ENCODE measurements at regions not wholly inside any gene's neighbourhood (a gene's known extent, or its start where the extent isn't known, plus 50 kb on each side); places are given as distances from the start of the nearest gene placed in this dataset.

DNA sequence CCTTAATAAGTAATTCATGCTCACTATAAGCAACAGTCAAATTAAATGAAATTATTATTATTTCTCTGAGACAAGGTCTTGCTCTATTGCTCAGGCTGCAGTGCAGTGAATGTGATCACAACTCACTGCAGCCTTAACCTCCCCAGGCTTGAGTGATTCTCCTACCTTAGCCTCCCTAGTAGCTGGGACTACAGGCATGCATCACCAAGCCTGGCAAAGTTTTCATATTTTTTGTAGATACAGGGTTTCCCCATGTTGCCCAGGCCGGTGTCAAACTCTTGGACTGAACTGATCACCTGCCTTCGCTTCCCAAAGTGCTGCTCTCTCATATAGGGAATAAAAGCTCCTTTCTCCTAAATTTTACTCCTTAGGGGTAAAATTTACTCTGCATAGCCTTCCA, 74.9 kb upstream of the GAREM1 start:
- H3K36me3 ChIP-seq (ENCODE audit: insufficient read depth, low read length): no peaks in the 10 kb centered on the region
- Mint-ChIP-seq H3K4me3 (no peak overlapping the region), H3K4me1 (ENCODE audit: low read depth) (no peaks in the 10 kb centered on the region), H3K27ac (no peak overlapping the region), H3K36me3 (ENCODE audit: low read depth) (no peaks in the 10 kb centered on the region), H3K9me3 (no peaks in the 10 kb centered on the region), H3K27me3 (peaks cover 21% of the 10 kb centered on the region)
- ATAC-seq (ENCODE audit: poor library complexity) (no peak), DNase-seq (no peak)
- intact Hi-C loops (cut with DNase I, micrococcal nuclease): loop anchor here in 1 of 2 experiments (5.0 kb wide), 1 partner anchor 258 kb away; no protein-coding TSS in a partner anchor
- TF ChIP-seq, protein P1, sequence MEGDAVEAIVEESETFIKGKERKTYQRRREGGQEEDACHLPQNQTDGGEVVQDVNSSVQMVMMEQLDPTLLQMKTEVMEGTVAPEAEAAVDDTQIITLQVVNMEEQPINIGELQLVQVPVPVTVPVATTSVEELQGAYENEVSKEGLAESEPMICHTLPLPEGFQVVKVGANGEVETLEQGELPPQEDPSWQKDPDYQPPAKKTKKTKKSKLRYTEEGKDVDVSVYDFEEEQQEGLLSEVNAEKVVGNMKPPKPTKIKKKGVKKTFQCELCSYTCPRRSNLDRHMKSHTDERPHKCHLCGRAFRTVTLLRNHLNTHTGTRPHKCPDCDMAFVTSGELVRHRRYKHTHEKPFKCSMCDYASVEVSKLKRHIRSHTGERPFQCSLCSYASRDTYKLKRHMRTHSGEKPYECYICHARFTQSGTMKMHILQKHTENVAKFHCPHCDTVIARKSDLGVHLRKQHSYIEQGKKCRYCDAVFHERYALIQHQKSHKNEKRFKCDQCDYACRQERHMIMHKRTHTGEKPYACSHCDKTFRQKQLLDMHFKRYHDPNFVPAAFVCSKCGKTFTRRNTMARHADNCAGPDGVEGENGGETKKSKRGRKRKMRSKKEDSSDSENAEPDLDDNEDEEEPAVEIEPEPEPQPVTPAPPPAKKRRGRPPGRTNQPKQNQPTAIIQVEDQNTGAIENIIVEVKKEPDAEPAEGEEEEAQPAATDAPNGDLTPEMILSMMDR (IDR thresholded peaks at IDR 0.05): no peak
- H3K27ac ChIP-seq (ENCODE audit: low read depth in 1 of 2, low read length in 2 of 2): no peak overlapping the region
- H3K9me3 ChIP-seq (ENCODE audit: control insufficient read depth in 1 of 2, insufficient read depth in 1 of 2, low read length in 2 of 2): no peaks in the 10 kb centered on the region
- ChIA-PET CTCF (interaction anchor here (1.0 kb wide), 1 partner anchor 388 kb away, joined by 3 read pairs; no protein-coding TSS in a partner anchor), POLR2A (no interaction called here)
- no peaks in the 10 kb centered on the region for H3K4me1 ChIP-seq (ENCODE audit: insufficient read depth, low read length)
- H3K4me3 ChIP-seq (ENCODE audit: low read length): no peak overlapping the region
- peaks cover 0 to 3% of the 10 kb centered on the region in 2 experiments for H3K27me3 ChIP-seq (ENCODE audit: control insufficient read depth in 1 of 2, insufficient read depth in 2 of 2, low read length in 2 of 2)

DNA sequence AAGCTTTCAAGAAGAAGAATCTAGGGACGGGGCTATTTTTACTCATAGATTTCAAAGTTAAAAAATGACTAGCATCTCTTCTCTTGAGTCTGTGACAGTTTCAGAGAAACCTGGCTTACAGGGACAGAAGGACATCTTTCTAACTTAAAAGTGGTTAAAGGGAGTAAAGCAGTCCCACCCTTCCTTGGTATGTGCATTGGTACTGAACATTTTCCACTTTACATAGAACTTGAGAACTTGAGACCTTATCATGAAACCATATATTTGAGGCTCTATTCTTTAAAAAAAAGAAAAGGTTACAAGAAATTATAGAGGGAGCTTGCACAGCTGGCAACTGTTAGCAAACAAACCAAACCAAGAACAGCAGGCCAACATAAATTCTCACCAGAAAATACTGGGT, 73.4 kb upstream of the GAREM1 start:
- H3K27ac ChIP-seq (ENCODE audit: low read depth in 1 of 2, low read length in 2 of 2): no peak overlapping the region
- no peaks in the 10 kb centered on the region for H3K4me1 ChIP-seq (ENCODE audit: insufficient read depth, low read length)
- H3K27me3 Mint-ChIP-seq: peaks cover 17% of the 10 kb centered on the region
- TF ChIP-seq, protein P1 (IDR thresholded peaks at IDR 0.05): no peak
- H3K27me3 ChIP-seq (ENCODE audit: control insufficient read depth in 1 of 2, insufficient read depth in 2 of 2, low read length in 2 of 2): peaks cover 0 to 3% of the 10 kb centered on the region in 2 experiments
- ATAC-seq (ENCODE audit: poor library complexity) (no peak), DNase-seq (no peak)
- ChIA-PET CTCF (no interaction called here), POLR2A (interaction anchor here (0.6 kb wide), 1 partner anchor 34 kb away, joined by 3 read pairs; no protein-coding TSS in a partner anchor)
- H3K36me3 Mint-ChIP-seq (ENCODE audit: low read depth): no peaks in the 10 kb centered on the region
- H3K9me3 ChIP-seq (ENCODE audit: control insufficient read depth in 1 of 2, insufficient read depth in 1 of 2, low read length in 2 of 2): no peaks in the 10 kb centered on the region
- H3K36me3 ChIP-seq (ENCODE audit: insufficient read depth, low read length): no peaks in the 10 kb centered on the region
- H3K9me3 Mint-ChIP-seq: no peaks in the 10 kb centered on the region
- H3K27ac Mint-ChIP-seq: no peak overlapping the region
- no peaks in the 10 kb centered on the region for H3K4me1 Mint-ChIP-seq (ENCODE audit: low read depth)
- H3K4me3 Mint-ChIP-seq: no peak overlapping the region
- H3K4me3 ChIP-seq (ENCODE audit: low read length): no peak overlapping the region
- intact Hi-C loops (cut with DNase I, micrococcal nuclease): no loop called here

GRCh38 chr18:32542221-32542798, 71.6 kb upstream of the GAREM1 start:
- Histone ChIP-seq H3K4me1 (ENCODE audit: insufficient read depth, low read length) (no peaks in the 10 kb centered on the region), H3K27ac (ENCODE audit: low read depth in 1 of 2, low read length in 2 of 2) (no peak overlapping the region), H3K4me3 (ENCODE audit: low read length) (no peak overlapping the region), H3K27me3 (ENCODE audit: control insufficient read depth in 1 of 2, insufficient read depth in 2 of 2, low read length in 2 of 2) (peaks cover 0 to 2% of the 10 kb centered on the region in 2 experiments), H3K9me3 (ENCODE audit: control insufficient read depth in 1 of 2, insufficient read depth in 1 of 2, low read length in 2 of 2) (no peaks in the 10 kb centered on the region), H3K36me3 (ENCODE audit: insufficient read depth, low read length) (no peaks in the 10 kb centered on the region)
- H3K27me3 Mint-ChIP-seq: peaks cover 15% of the 10 kb centered on the region
- DNase-seq (no peak), ATAC-seq (ENCODE audit: poor library complexity) (no peak)
- no peak overlapping the region for H3K27ac Mint-ChIP-seq
- intact Hi-C loops (cut with DNase I, micrococcal nuclease): no loop called here
- H3K36me3 Mint-ChIP-seq (ENCODE audit: low read depth): no peaks in the 10 kb centered on the region
- H3K4me3 Mint-ChIP-seq: no peak overlapping the region
- TF ChIP-seq, protein P1 (IDR thresholded peaks at IDR 0.05): no peak
- H3K9me3 Mint-ChIP-seq: no peaks in the 10 kb centered on the region
- POLR2A ChIA-PET: no interaction called here
- CTCF ChIA-PET: interaction anchor here (1.0 kb wide), 1 partner anchor 384 kb away, joined by 3 read pairs; no protein-coding TSS in a partner anchor
- no peaks in the 10 kb centered on the region for H3K4me1 Mint-ChIP-seq (ENCODE audit: low read depth)
